WTC11 (cell line): ENCODE measurements at regions not wholly inside any gene's neighbourhood (a gene's known extent, or its start where the extent isn't known, plus 50 kb on each side); places are given as distances from the start of the nearest gene placed in this dataset.
A peak's percentile ranks its signal among the peaks of the same experiment; 100 is the strongest.

Source experiments
- ATAC-seq: fragments of 200-7000 bp; cut with Tn5 transposase; 2 replicates; pipeline ENCODE4 v1.10.0; 2021; ENCODE audit warnings: mild to moderate bottlenecking, moderate library complexity
- CTCF ChIA-PET: fragments of 300-600 bp; sonication (Branson Sonifier 250); formaldehyde crosslinking; loops from one replicate; lab custom pipeline; 2021; ENCODE audit warnings: antibody characterized with exemption; lab: Charles Lee
- POLR2A ChIA-PET: fragments of 350-600 bp; sonication (Branson Sonifier 250); formaldehyde crosslinking; loops from one replicate; lab custom pipeline; 2021; ENCODE audit warnings: antibody characterized with exemption; lab: Charles Lee
- DNase-seq: peaks from one replicate; pipeline ENCODE4 v3.0.0; 2021; ENCODE audit warnings: low spot score
- H3K27ac Mint-ChIP-seq: 2 replicates; pipeline ENCODE4 v1.8.0; 2021; ENCODE audit warnings: mixed read lengths
- H3K27me3 Mint-ChIP-seq: 2 replicates; pipeline ENCODE4 v1.8.0; 2021; ENCODE audit warnings: low read depth, mild to moderate bottlenecking, moderate library complexity, mixed read lengths
- H3K36me3 Mint-ChIP-seq: 2 replicates; pipeline ENCODE4 v1.8.0; 2021; ENCODE audit warnings: mixed read lengths
- H3K4me1 Mint-ChIP-seq: 2 replicates; pipeline ENCODE4 v1.8.0; 2022; ENCODE audit warnings: mixed read lengths
- H3K4me3 Mint-ChIP-seq: 2 replicates; pipeline ENCODE4 v1.8.0; 2021; ENCODE audit warnings: mild to moderate bottlenecking, moderate library complexity, mixed read lengths
- H3K9me3 Mint-ChIP-seq: 2 replicates; pipeline ENCODE4 v1.8.0; 2021; ENCODE audit warnings: mixed read lengths
- ATF6 ChIP-seq: sonication (generic); formaldehyde crosslinking; IDR thresholded peaks from 2 replicates; pipeline ENCODE4 v1.8.1; 2023; ENCODE audit warnings: mild to moderate bottlenecking, missing genetic modification reagents
- CBFB ChIP-seq: sonication (generic); formaldehyde crosslinking; IDR thresholded peaks from 2 replicates; pipeline ENCODE4 v1.8.1; 2022; ENCODE audit warnings: mild to moderate bottlenecking, low read depth, missing genetic modification reagents
- E2F5 ChIP-seq: sonication (generic); formaldehyde crosslinking; IDR thresholded peaks from 2 replicates; pipeline ENCODE4 v1.8.1; 2022; ENCODE audit warnings: mild to moderate bottlenecking, moderate library complexity, missing genetic modification reagents
- ELF4 ChIP-seq: sonication (generic); formaldehyde crosslinking; IDR thresholded peaks from 2 replicates; pipeline ENCODE4 v1.8.1; 2022; ENCODE audit warnings: low read depth, mild to moderate bottlenecking, moderate library complexity, missing genetic modification reagents
- ESRRA ChIP-seq: sonication (generic); formaldehyde crosslinking; IDR thresholded peaks from 2 replicates; pipeline ENCODE4 v1.8.1; 2022; ENCODE audit warnings: mild to moderate bottlenecking, missing genetic modification reagents, borderline replicate concordance
- FOXK1 ChIP-seq: sonication (generic); formaldehyde crosslinking; IDR thresholded peaks from 2 replicates; pipeline ENCODE4 v1.8.0; 2022; ENCODE audit warnings: mild to moderate bottlenecking, moderate library complexity, missing genetic modification reagents
- HMGA2 ChIP-seq: fragments of 250-450 bp; sonication (Bioruptor Pico); IDR thresholded peaks from 2 replicates; pipeline ENCODE4 v1.4.0; 2021; ENCODE audit warnings: mild to moderate bottlenecking, moderate library complexity
- HMGXB4 ChIP-seq: sonication (generic); formaldehyde crosslinking; IDR thresholded peaks from 2 replicates; pipeline ENCODE4 v1.8.1; 2023; ENCODE audit warnings: mild to moderate bottlenecking, moderate library complexity, missing genetic modification reagents
- JUN ChIP-seq: sonication (generic); formaldehyde crosslinking; IDR thresholded peaks from 2 replicates; pipeline ENCODE4 v1.8.0; 2023; ENCODE audit warnings: mild to moderate bottlenecking, missing genetic modification reagents
- NFYB ChIP-seq: sonication (generic); formaldehyde crosslinking; conservative IDR thresholded peaks from 2 replicates; pipeline ENCODE4 v1.8.0; 2022; ENCODE audit warnings: low read depth, missing genetic modification reagents
- NR2C2 ChIP-seq: sonication (generic); formaldehyde crosslinking; IDR thresholded peaks from 2 replicates; pipeline ENCODE4 v1.8.0; 2022; ENCODE audit warnings: mild to moderate bottlenecking, missing genetic modification reagents
- RELA ChIP-seq: sonication (generic); formaldehyde crosslinking; IDR thresholded peaks from 2 replicates; pipeline ENCODE4 v1.8.1; 2022; ENCODE audit warnings: missing genetic modification reagents, mild to moderate bottlenecking, borderline replicate concordance
- ZNF281 ChIP-seq: sonication (generic); formaldehyde crosslinking; IDR thresholded peaks from 2 replicates; pipeline ENCODE4 v1.8.0; 2023; ENCODE audit warnings: mild to moderate bottlenecking, missing genetic modification reagents
- TF ChIP-seq, protein P1 (sequence below): sonication (generic); formaldehyde crosslinking; conservative IDR thresholded peaks from 2 replicates; pipeline ENCODE4 v1.8.1; 2022; ENCODE audit warnings: mild to moderate bottlenecking, missing genetic modification reagents
- TF ChIP-seq, protein P2 (sequence below): sonication (generic); formaldehyde crosslinking; IDR thresholded peaks from 2 replicates; pipeline ENCODE4 v1.8.1; 2022; ENCODE audit warnings: mild to moderate bottlenecking, missing genetic modification reagents, moderate library complexity, borderline replicate concordance

GRCh38 chr2:43149482-43150107, 76.8 kb downstream of the ZFP36L2 start:
- peak overlapping the region; percentile 12; the same call in 1 of the 2 replicates for H3K27ac Mint-ChIP-seq

DNA sequence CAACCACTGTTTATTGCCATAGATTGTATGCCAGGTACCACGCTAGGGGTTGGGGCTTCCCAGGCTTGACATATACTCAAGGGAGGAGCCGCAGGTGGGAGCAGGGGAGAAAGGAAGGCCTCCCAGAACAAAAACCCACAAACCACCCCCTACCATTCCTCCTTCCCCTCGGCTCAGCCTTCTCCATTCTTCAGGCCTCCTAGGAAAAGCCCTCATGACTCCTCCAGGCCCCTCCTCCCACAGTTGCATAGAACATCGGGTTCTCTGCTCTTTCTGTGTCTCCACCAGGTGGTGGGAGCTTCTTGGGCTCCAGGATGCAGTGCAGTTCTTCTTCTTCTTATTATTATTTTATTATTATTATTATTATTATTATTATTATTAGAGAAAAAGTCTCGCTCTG, 80.3 kb downstream of the ZFP36L2 start:
- Mint-ChIP-seq H3K4me3 (no peak overlapping the region), H3K27me3 (no peaks in the 10 kb centered on the region; the same call in 1 of the 2 replicates), H3K36me3 (no peaks in the 10 kb centered on the region), H3K27ac (no peak overlapping the region), H3K4me1 (peaks cover 15% of the 10 kb centered on the region), H3K9me3 (0 out of 2 replicates have a peak, but pooled peaks cover 3% of the 10 kb centered on the region)
- TF ChIP-seq ZNF281 (no peak), HMGA2 (CRISPR knock-in tag) (peak; percentile 22; the same call in 1 of the 2 replicates)
- CTCF ChIA-PET, result interaction anchor here (1.1 kb wide), 1 partner anchor 84 kb away, joined by 3 read pairs; no protein-coding TSS in a partner anchor
- ATAC-seq (peak; percentile 74), DNase-seq (no peak)
- POLR2A ChIA-PET, result no interaction called here

More at GRCh38 chr2:43149482-43150107, 76.8 kb downstream of the ZFP36L2 start:
- ChIA-PET POLR2A (interaction anchor here (0.5 kb wide), 1 partner anchor 204 kb away, joined by 3 read pairs; no protein-coding TSS in a partner anchor), CTCF (interaction anchor here (0.9 to 1.2 kb wide), 4 partner anchors 17 to 321 kb away, joined by 3 read pairs; no protein-coding TSS in a partner anchor)
- ATAC-seq (no peak), DNase-seq (no peak)
- Mint-ChIP-seq H3K9me3 (no peaks in the 10 kb centered on the region), H3K27me3 (no peaks in the 10 kb centered on the region; the same call in none of the 2 replicates), H3K36me3 (no peaks in the 10 kb centered on the region), H3K4me1 (peaks cover 26% of the 10 kb centered on the region), H3K4me3 (no peak overlapping the region)
- TF ChIP-seq CBFB (CRISPR knock-in tag) (no peak), NFYB (CRISPR knock-in tag) (no peak), HMGXB4 (CRISPR knock-in tag) (no peak), E2F5 (no peak), ATF6 (CRISPR knock-in tag) (no peak), ELF4 (CRISPR knock-in tag) (no peak), JUN (CRISPR knock-in tag) (no peak), FOXK1 (CRISPR knock-in tag) (no peak), ESRRA (no peak), RELA (CRISPR knock-in tag) (no peak), NR2C2 (no peak)
- TF ChIP-seq, protein P1, sequence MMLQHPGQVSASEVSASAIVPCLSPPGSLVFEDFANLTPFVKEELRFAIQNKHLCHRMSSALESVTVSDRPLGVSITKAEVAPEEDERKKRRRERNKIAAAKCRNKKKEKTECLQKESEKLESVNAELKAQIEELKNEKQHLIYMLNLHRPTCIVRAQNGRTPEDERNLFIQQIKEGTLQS, result no peak
- TF ChIP-seq, protein P2, sequence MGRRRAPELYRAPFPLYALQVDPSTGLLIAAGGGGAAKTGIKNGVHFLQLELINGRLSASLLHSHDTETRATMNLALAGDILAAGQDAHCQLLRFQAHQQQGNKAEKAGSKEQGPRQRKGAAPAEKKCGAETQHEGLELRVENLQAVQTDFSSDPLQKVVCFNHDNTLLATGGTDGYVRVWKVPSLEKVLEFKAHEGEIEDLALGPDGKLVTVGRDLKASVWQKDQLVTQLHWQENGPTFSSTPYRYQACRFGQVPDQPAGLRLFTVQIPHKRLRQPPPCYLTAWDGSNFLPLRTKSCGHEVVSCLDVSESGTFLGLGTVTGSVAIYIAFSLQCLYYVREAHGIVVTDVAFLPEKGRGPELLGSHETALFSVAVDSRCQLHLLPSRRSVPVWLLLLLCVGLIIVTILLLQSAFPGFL (CRISPR knock-in tag), result no peak
